ENCODE measurements at regions not wholly inside any gene's neighbourhood (a gene's known extent, or its start where the extent isn't known, plus 50 kb on each side); places are given as distances from the start of the nearest gene placed in this dataset.

GRCh38 chr5:3751846-3752245, 156.2 kb downstream of the IRX1 start:
- intact Hi-C loops (cut with micrococcal nuclease), result no loop called here
- Mint-ChIP-seq H3K36me3 (ENCODE audit: low read depth) (no peaks in the 10 kb centered on the region), H3K27me3 (no peaks in the 10 kb centered on the region), H3K4me1 (ENCODE audit: low read depth) (no peaks in the 10 kb centered on the region), H3K27ac (no peak overlapping the region), H3K4me3 (no peak overlapping the region), H3K9me3 (peaks cover 28% of the 10 kb centered on the region)

GRCh38 chr5:3778000-3778550, 182.4 kb downstream of the IRX1 start:
- intact Hi-C loops (cut with micrococcal nuclease), result no loop called here
- Mint-ChIP-seq H3K4me1 (ENCODE audit: low read depth) (no peaks in the 10 kb centered on the region), H3K9me3 (peaks cover 17% of the 10 kb centered on the region), H3K27ac (no peak overlapping the region), H3K4me3 (no peak overlapping the region), H3K36me3 (ENCODE audit: low read depth) (no peaks in the 10 kb centered on the region), H3K27me3 (no peaks in the 10 kb centered on the region)

GRCh38 chr5:3778945-3779344, 183.3 kb downstream of the IRX1 start:
- Mint-ChIP-seq H3K9me3 (peaks cover 16% of the 10 kb centered on the region), H3K4me1 (ENCODE audit: low read depth) (no peaks in the 10 kb centered on the region), H3K27ac (no peak overlapping the region), H3K4me3 (no peak overlapping the region), H3K27me3 (no peaks in the 10 kb centered on the region), H3K36me3 (ENCODE audit: low read depth) (no peaks in the 10 kb centered on the region)
- intact Hi-C loops (cut with micrococcal nuclease), result no loop called here

- intact Hi-C loops (cut with micrococcal nuclease), result no loop called here
Observed at GRCh38 chr5:3780278-3780677, 184.6 kb downstream of the IRX1 start.

GRCh38 chr5:3780907-3781306, 185.3 kb downstream of the IRX1 start:
- Mint-ChIP-seq H3K4me1 (ENCODE audit: low read depth) (no peaks in the 10 kb centered on the region), H3K4me3 (no peak overlapping the region), H3K27ac (no peak overlapping the region), H3K27me3 (no peaks in the 10 kb centered on the region), H3K9me3 (no peaks in the 10 kb centered on the region), H3K36me3 (ENCODE audit: low read depth) (no peaks in the 10 kb centered on the region)
- intact Hi-C loops (cut with micrococcal nuclease), result no loop called here

More at GRCh38 chr5:3780278-3780677, 184.6 kb downstream of the IRX1 start:
- H3K27me3 Mint-ChIP-seq, result no peaks in the 10 kb centered on the region
- no peak overlapping the region for H3K27ac Mint-ChIP-seq
- H3K4me1 Mint-ChIP-seq (ENCODE audit: low read depth), result no peaks in the 10 kb centered on the region
- H3K9me3 Mint-ChIP-seq, result peaks cover 3% of the 10 kb centered on the region
- H3K36me3 Mint-ChIP-seq (ENCODE audit: low read depth), result no peaks in the 10 kb centered on the region
- H3K4me3 Mint-ChIP-seq, result no peak overlapping the region

GRCh38 chr5:3784854-3785253, 189.2 kb downstream of the IRX1 start:
- no peaks in the 10 kb centered on the region for H3K9me3 Mint-ChIP-seq
- H3K27me3 Mint-ChIP-seq, result no peaks in the 10 kb centered on the region
- no peaks in the 10 kb centered on the region for H3K36me3 Mint-ChIP-seq (ENCODE audit: low read depth)
- no peak overlapping the region for H3K27ac Mint-ChIP-seq
- no peak overlapping the region for H3K4me3 Mint-ChIP-seq
- intact Hi-C loops (cut with micrococcal nuclease), result no loop called here
- H3K4me1 Mint-ChIP-seq (ENCODE audit: low read depth), result no peaks in the 10 kb centered on the region

GRCh38 chr5:3786165-3786564, 190.5 kb downstream of the IRX1 start:
- Mint-ChIP-seq H3K27me3 (no peaks in the 10 kb centered on the region), H3K4me3 (no peak overlapping the region), H3K4me1 (ENCODE audit: low read depth) (no peaks in the 10 kb centered on the region), H3K36me3 (ENCODE audit: low read depth) (no peaks in the 10 kb centered on the region), H3K27ac (no peak overlapping the region), H3K9me3 (no peaks in the 10 kb centered on the region)
- intact Hi-C loops (cut with micrococcal nuclease), result no loop called here

GRCh38 chr5:3786891-3787430, 191.3 kb downstream of the IRX1 start:
- no peaks in the 10 kb centered on the region for H3K9me3 Mint-ChIP-seq
- H3K27me3 Mint-ChIP-seq, result no peaks in the 10 kb centered on the region
- intact Hi-C loops (cut with micrococcal nuclease), result no loop called here
- no peak overlapping the region for H3K4me3 Mint-ChIP-seq
- H3K36me3 Mint-ChIP-seq (ENCODE audit: low read depth), result no peaks in the 10 kb centered on the region
- H3K27ac Mint-ChIP-seq, result no peak overlapping the region
- no peaks in the 10 kb centered on the region for H3K4me1 Mint-ChIP-seq (ENCODE audit: low read depth)

- Mint-ChIP-seq H3K4me3 (no peak overlapping the region), H3K36me3 (ENCODE audit: low read depth) (no peaks in the 10 kb centered on the region), H3K27me3 (no peaks in the 10 kb centered on the region), H3K9me3 (no peaks in the 10 kb centered on the region), H3K27ac (no peak overlapping the region), H3K4me1 (ENCODE audit: low read depth) (no peaks in the 10 kb centered on the region)
- intact Hi-C loops (cut with micrococcal nuclease), result no loop called here
Observed at GRCh38 chr5:3787604-3788003, 192.0 kb downstream of the IRX1 start.

GRCh38 chr5:3789519-3790193, 194.0 kb downstream of the IRX1 start:
- Mint-ChIP-seq H3K27me3 (no peaks in the 10 kb centered on the region), H3K4me3 (no peak overlapping the region), H3K27ac (no peak overlapping the region), H3K36me3 (ENCODE audit: low read depth) (no peaks in the 10 kb centered on the region), H3K9me3 (peaks cover 8% of the 10 kb centered on the region), H3K4me1 (ENCODE audit: low read depth) (no peaks in the 10 kb centered on the region)
- intact Hi-C loops (cut with micrococcal nuclease), result no loop called here

GRCh38 chr5:3793162-3793561, 197.5 kb downstream of the IRX1 start:
- no peaks in the 10 kb centered on the region for H3K4me1 Mint-ChIP-seq (ENCODE audit: low read depth)
- no peaks in the 10 kb centered on the region for H3K36me3 Mint-ChIP-seq (ENCODE audit: low read depth)
- H3K27ac Mint-ChIP-seq, result no peak overlapping the region
- peaks cover 24% of the 10 kb centered on the region for H3K9me3 Mint-ChIP-seq
- intact Hi-C loops (cut with micrococcal nuclease), result no loop called here
- H3K27me3 Mint-ChIP-seq, result no peaks in the 10 kb centered on the region
- H3K4me3 Mint-ChIP-seq, result no peak overlapping the region

- Mint-ChIP-seq H3K4me3 (no peak overlapping the region), H3K27me3 (no peaks in the 10 kb centered on the region), H3K9me3 (peaks cover 24% of the 10 kb centered on the region), H3K4me1 (ENCODE audit: low read depth) (no peaks in the 10 kb centered on the region), H3K27ac (no peak overlapping the region), H3K36me3 (ENCODE audit: low read depth) (no peaks in the 10 kb centered on the region)
- intact Hi-C loops (cut with micrococcal nuclease), result no loop called here
Observed at GRCh38 chr5:3794611-3795010, 199.0 kb downstream of the IRX1 start.

- Mint-ChIP-seq H3K4me3 (no peak overlapping the region), H3K4me1 (ENCODE audit: low read depth) (no peaks in the 10 kb centered on the region), H3K27me3 (no peaks in the 10 kb centered on the region), H3K27ac (no peak overlapping the region), H3K9me3 (peaks cover 40% of the 10 kb centered on the region), H3K36me3 (ENCODE audit: low read depth) (no peaks in the 10 kb centered on the region)
- intact Hi-C loops (cut with micrococcal nuclease), result no loop called here
Observed at GRCh38 chr5:3796736-3797135, 201.1 kb downstream of the IRX1 start.

GRCh38 chr5:3801967-3802366, 206.3 kb downstream of the IRX1 start:
- Mint-ChIP-seq H3K4me1 (ENCODE audit: low read depth) (no peaks in the 10 kb centered on the region), H3K27ac (no peak overlapping the region), H3K36me3 (ENCODE audit: low read depth) (no peaks in the 10 kb centered on the region), H3K9me3 (peaks cover 22% of the 10 kb centered on the region), H3K27me3 (no peaks in the 10 kb centered on the region), H3K4me3 (no peak overlapping the region)
- intact Hi-C loops (cut with micrococcal nuclease), result no loop called here

- intact Hi-C loops (cut with micrococcal nuclease), result no loop called here
- Mint-ChIP-seq H3K27me3 (no peaks in the 10 kb centered on the region), H3K4me1 (ENCODE audit: low read depth) (no peaks in the 10 kb centered on the region), H3K4me3 (no peak overlapping the region), H3K9me3 (peaks cover 22% of the 10 kb centered on the region), H3K36me3 (ENCODE audit: low read depth) (no peaks in the 10 kb centered on the region), H3K27ac (no peak overlapping the region)
Observed at GRCh38 chr5:3809455-3809854, 213.8 kb downstream of the IRX1 start.
